Activated CD4-positive, alpha-beta T cell treated with anti-CD3 and anti-CD28 coated beads for 36 hours (primary cell): ENCODE measurements at regions not wholly inside any gene's neighbourhood (a gene's known extent, or its start where the extent isn't known, plus 50 kb on each side); places are given as distances from the start of the nearest gene placed in this dataset.

ENCODE experiments used
- ATAC-seq: fragments of 200-7000 bp; cut with Tn5 transposase; one replicate; pipeline ENCODE4 v1.10.0; 2021; ENCODE audit warnings: mild to moderate bottlenecking, moderate library complexity
- CTCF ChIA-PET: fragments of 350-600 bp; sonication (Branson Sonifier 250); formaldehyde crosslinking; loops from one replicate; lab custom pipeline; 2021; ENCODE audit warnings: antibody characterized with exemption; lab: Charles Lee
- POLR2A ChIA-PET: fragments of 350-600 bp; sonication (Branson Sonifier 250); formaldehyde crosslinking; loops from one replicate; lab custom pipeline; 2021; ENCODE audit warnings: antibody characterized with exemption, inconsistent platforms; lab: Charles Lee
- DNase-seq: peaks from one replicate; pipeline ENCODE4 v3.0.0-alpha.2; 2020
- H3K27ac Mint-ChIP-seq: one replicate; pipeline ENCODE4 v1.8.0; 2021; ENCODE audit warnings: mixed read lengths
- H3K27me3 Mint-ChIP-seq: one replicate; pipeline ENCODE4 v1.8.0; 2021; ENCODE audit warnings: mixed read lengths
- H3K36me3 Mint-ChIP-seq: one replicate; pipeline ENCODE4 v1.8.0; 2021; ENCODE audit warnings: low read depth, mixed read lengths
- H3K4me1 Mint-ChIP-seq: one replicate; pipeline ENCODE4 v1.8.0; 2021; ENCODE audit warnings: mixed read lengths
- H3K4me3 Mint-ChIP-seq: one replicate; pipeline ENCODE4 v1.8.0; 2021; ENCODE audit warnings: mild to moderate bottlenecking, moderate library complexity, mixed read lengths
- H3K9me3 Mint-ChIP-seq: one replicate; pipeline ENCODE4 v1.8.0; 2021; ENCODE audit warnings: low read depth, mixed read lengths
- intact Hi-C, 2 experiments: fragments of 100-400 bp; cut with DNase I in 1 of 2; cut with micrococcal nuclease in 1 of 2; formaldehyde crosslinking; loops; one replicate each; pipeline versions ENCODE4 v1.14.2 to v1.15.1; 2022 to 2024; cut with DNase I, micrococcal nuclease

GRCh38 chr4:136283977-136284376, 1248.3 kb downstream of the PCDH18 start:
- intact Hi-C loops, result no loop called here
- H3K9me3 Mint-ChIP-seq, result peaks cover 3% of the 10 kb centered on the region
- H3K27ac Mint-ChIP-seq, result no peak overlapping the region
- ChIA-PET CTCF (no interaction called here), POLR2A (no interaction called here)
- no peaks in the 10 kb centered on the region for H3K27me3 Mint-ChIP-seq
- H3K4me3 Mint-ChIP-seq, result no peak overlapping the region
- no peak for DNase-seq
- no peaks in the 10 kb centered on the region for H3K36me3 Mint-ChIP-seq
- H3K4me1 Mint-ChIP-seq, result no peaks in the 10 kb centered on the region
- no peak for ATAC-seq

GRCh38 chr4:136281889-136282288, 1250.4 kb downstream of the PCDH18 start:
- CTCF ChIA-PET, result no interaction called here
- DNase-seq, result no peak
- Mint-ChIP-seq H3K9me3 (peaks cover 3% of the 10 kb centered on the region), H3K27ac (no peak overlapping the region), H3K4me3 (no peak overlapping the region), H3K36me3 (no peaks in the 10 kb centered on the region), H3K27me3 (no peaks in the 10 kb centered on the region), H3K4me1 (no peaks in the 10 kb centered on the region)
- POLR2A ChIA-PET, result no interaction called here
- ATAC-seq, result no peak
- intact Hi-C loops, result no loop called here

GRCh38 chr4:136281307-136281706, 1251.0 kb downstream of the PCDH18 start:
- ATAC-seq, result no peak
- H3K9me3 Mint-ChIP-seq, result peaks cover 3% of the 10 kb centered on the region
- H3K36me3 Mint-ChIP-seq, result no peaks in the 10 kb centered on the region
- ChIA-PET CTCF (no interaction called here), POLR2A (no interaction called here)
- H3K4me3 Mint-ChIP-seq, result no peak overlapping the region
- intact Hi-C loops, result no loop called here
- no peak overlapping the region for H3K27ac Mint-ChIP-seq
- no peaks in the 10 kb centered on the region for H3K4me1 Mint-ChIP-seq
- no peaks in the 10 kb centered on the region for H3K27me3 Mint-ChIP-seq
- DNase-seq, result no peak

- no peak for ATAC-seq
- peaks cover 11% of the 10 kb centered on the region for H3K9me3 Mint-ChIP-seq
- H3K27me3 Mint-ChIP-seq, result no peaks in the 10 kb centered on the region
- DNase-seq, result no peak
- ChIA-PET POLR2A (no interaction called here), CTCF (interaction anchor here (0.6 kb wide), 1 partner anchor 52 kb away, joined by 3 read pairs; no protein-coding TSS in a partner anchor)
- intact Hi-C loops, result no loop called here
- H3K36me3 Mint-ChIP-seq, result no peaks in the 10 kb centered on the region
- H3K4me3 Mint-ChIP-seq, result no peak overlapping the region
- H3K27ac Mint-ChIP-seq, result no peak overlapping the region
- no peaks in the 10 kb centered on the region for H3K4me1 Mint-ChIP-seq
These were observed 1254.6 kb downstream of the PCDH18 start for GRCh38 chr4:136277741-136278140.

GRCh38 chr4:136246876-136247275, 1285.4 kb downstream of the PCDH18 start:
- no peaks in the 10 kb centered on the region for H3K4me1 Mint-ChIP-seq
- DNase-seq (no peak), ATAC-seq (no peak)
- H3K9me3 Mint-ChIP-seq, result no peaks in the 10 kb centered on the region
- no peaks in the 10 kb centered on the region for H3K27me3 Mint-ChIP-seq
- H3K27ac Mint-ChIP-seq, result no peak overlapping the region
- H3K36me3 Mint-ChIP-seq, result no peaks in the 10 kb centered on the region
- H3K4me3 Mint-ChIP-seq, result no peak overlapping the region
- CTCF ChIA-PET, result no interaction called here
- intact Hi-C loops, result no loop called here
- POLR2A ChIA-PET, result no interaction called here

GRCh38 chr4:136241221-136241986, 1290.9 kb downstream of the PCDH18 start:
- H3K27me3 Mint-ChIP-seq, result no peaks in the 10 kb centered on the region
- no peaks in the 10 kb centered on the region for H3K36me3 Mint-ChIP-seq
- CTCF ChIA-PET, result no interaction called here
- DNase-seq, result no peak
- intact Hi-C loops, result no loop called here
- no peak for ATAC-seq
- H3K4me1 Mint-ChIP-seq, result no peaks in the 10 kb centered on the region
- no peak overlapping the region for H3K4me3 Mint-ChIP-seq
- H3K27ac Mint-ChIP-seq, result no peak overlapping the region
- POLR2A ChIA-PET, result no interaction called here
- H3K9me3 Mint-ChIP-seq, result peaks cover 7% of the 10 kb centered on the region

- ATAC-seq, result no peak
- Mint-ChIP-seq H3K9me3 (peaks cover 2% of the 10 kb centered on the region), H3K4me3 (no peak overlapping the region), H3K27ac (no peak overlapping the region), H3K27me3 (no peaks in the 10 kb centered on the region), H3K4me1 (no peaks in the 10 kb centered on the region), H3K36me3 (no peaks in the 10 kb centered on the region)
- POLR2A ChIA-PET, result no interaction called here
- CTCF ChIA-PET, result no interaction called here
- DNase-seq, result no peak
- intact Hi-C loops, result no loop called here
These were observed 1305.0 kb downstream of the PCDH18 start for GRCh38 chr4:136227315-136227714.

GRCh38 chr4:136219592-136220125, 1312.6 kb downstream of the PCDH18 start:
- Mint-ChIP-seq H3K4me3 (no peak overlapping the region), H3K4me1 (no peaks in the 10 kb centered on the region), H3K27me3 (no peaks in the 10 kb centered on the region), H3K27ac (no peak overlapping the region), H3K36me3 (no peaks in the 10 kb centered on the region), H3K9me3 (peaks cover 5% of the 10 kb centered on the region)
- CTCF ChIA-PET, result no interaction called here
- intact Hi-C loops, result no loop called here
- POLR2A ChIA-PET, result no interaction called here
- ATAC-seq (no peak), DNase-seq (no peak)

GRCh38 chr4:136203199-136203598, 1329.1 kb downstream of the PCDH18 start:
- CTCF ChIA-PET, result no interaction called here
- intact Hi-C loops, result no loop called here
- ATAC-seq (no peak), DNase-seq (no peak)
- no peaks in the 10 kb centered on the region for H3K27me3 Mint-ChIP-seq
- H3K4me3 Mint-ChIP-seq, result no peak overlapping the region
- no peaks in the 10 kb centered on the region for H3K4me1 Mint-ChIP-seq
- POLR2A ChIA-PET, result no interaction called here
- H3K27ac Mint-ChIP-seq, result no peak overlapping the region
- H3K9me3 Mint-ChIP-seq, result peaks cover 2% of the 10 kb centered on the region
- H3K36me3 Mint-ChIP-seq, result no peaks in the 10 kb centered on the region

- POLR2A ChIA-PET, result no interaction called here
- no peaks in the 10 kb centered on the region for H3K36me3 Mint-ChIP-seq
- no peak overlapping the region for H3K27ac Mint-ChIP-seq
- H3K9me3 Mint-ChIP-seq, result no peaks in the 10 kb centered on the region
- ATAC-seq (no peak), DNase-seq (no peak)
- H3K4me3 Mint-ChIP-seq, result no peak overlapping the region
- CTCF ChIA-PET, result no interaction called here
- no peaks in the 10 kb centered on the region for H3K4me1 Mint-ChIP-seq
- no peaks in the 10 kb centered on the region for H3K27me3 Mint-ChIP-seq
- intact Hi-C loops, result no loop called here
These were observed 1333.9 kb downstream of the PCDH18 start for GRCh38 chr4:136198358-136198757.

GRCh38 chr4:136194962-136195361, 1337.3 kb downstream of the PCDH18 start:
- DNase-seq, result no peak
- Mint-ChIP-seq H3K27ac (no peak overlapping the region), H3K4me3 (no peak overlapping the region), H3K36me3 (no peaks in the 10 kb centered on the region), H3K4me1 (no peaks in the 10 kb centered on the region), H3K27me3 (no peaks in the 10 kb centered on the region), H3K9me3 (peaks cover 3% of the 10 kb centered on the region)
- intact Hi-C loops, result no loop called here
- ChIA-PET POLR2A (no interaction called here), CTCF (no interaction called here)
- ATAC-seq, result no peak

- no peaks in the 10 kb centered on the region for H3K4me1 Mint-ChIP-seq
- H3K9me3 Mint-ChIP-seq, result peaks cover 9% of the 10 kb centered on the region
- no peak for ATAC-seq
- ChIA-PET CTCF (no interaction called here), POLR2A (no interaction called here)
- no peak for DNase-seq
- H3K27me3 Mint-ChIP-seq, result no peaks in the 10 kb centered on the region
- no peak overlapping the region for H3K27ac Mint-ChIP-seq
- no peak overlapping the region for H3K4me3 Mint-ChIP-seq
- no peaks in the 10 kb centered on the region for H3K36me3 Mint-ChIP-seq
- intact Hi-C loops, result no loop called here
These were observed 1345.6 kb downstream of the PCDH18 start for GRCh38 chr4:136186650-136187049.
